Left lung (tissue), 4 donors: ENCODE measurements at regions not wholly inside any gene's neighbourhood (a gene's known extent, or its start where the extent isn't known, plus 50 kb on each side); places are given as distances from the start of the nearest gene placed in this dataset.

ENCODE experiments used
- ATAC-seq: fragments of 200-7000 bp; cut with Tn5 transposase; one replicate; pipeline ENCODE4 v1.9.1; 2020; ENCODE audit warnings: moderate library complexity
- DNase-seq, 4 donors: peaks; one replicate each; pipeline ENCODE4 v3.0.0-alpha.2; 2013 to 2020
- H3K27ac ChIP-seq, 2 donors: fragments of 200-600 bp; sonication (generic) in 1 of 2; one replicate each; pipeline versions ENCODE4 v1.5.0 to v1.8.0; 2020 to 2021
- H3K27me3 ChIP-seq, 2 donors: fragments of 200-600 bp; sonication (generic) in 1 of 2; one replicate each; pipeline versions ENCODE4 v1.5.0 to v1.8.0; 2020 to 2021
- H3K36me3 ChIP-seq, 2 donors: fragments of 200-600 bp; sonication (generic) in 1 of 2; one replicate each; pipeline versions ENCODE4 v1.5.0 to v1.8.0; 2020 to 2021
- H3K4me1 ChIP-seq, 2 donors: fragments of 200-600 bp; one replicate each; pipeline ENCODE4 v1.8.0; 2021
- H3K4me3 ChIP-seq, 2 donors: fragments of 200-600 bp; sonication (generic) in 1 of 2; one replicate each; pipeline versions ENCODE4 v1.5.0 to v1.8.0; 2020 to 2021; ENCODE audit warnings: mild to moderate bottlenecking in 1 of 2
- H3K9me3 ChIP-seq, 2 donors: fragments of 200-600 bp; sonication (generic) in 1 of 2; one replicate each; pipeline versions ENCODE4 v1.5.0 to v1.8.0; 2020 to 2021
- intact Hi-C, 2 donors: fragments of 100-400 bp; cut with DNase I; formaldehyde crosslinking; loops; one replicate each; pipeline versions ENCODE4 v1.11.2 to v1.14.2; 2022
- TF ChIP-seq, protein P1 (sequence below), 2 donors: fragments of 200-600 bp; sonication (generic) in 1 of 2; IDR thresholded peaks; one replicate each; pipeline versions ENCODE4 v1.5.0 to v1.8.0; 2021; ENCODE audit warnings: antibody characterized with exemption in 2 of 2
- donor health status: DM: no; HTN: yes; CAD: no.
- donor health status: DM: no; HTN: no; CAD: no.

DNA sequence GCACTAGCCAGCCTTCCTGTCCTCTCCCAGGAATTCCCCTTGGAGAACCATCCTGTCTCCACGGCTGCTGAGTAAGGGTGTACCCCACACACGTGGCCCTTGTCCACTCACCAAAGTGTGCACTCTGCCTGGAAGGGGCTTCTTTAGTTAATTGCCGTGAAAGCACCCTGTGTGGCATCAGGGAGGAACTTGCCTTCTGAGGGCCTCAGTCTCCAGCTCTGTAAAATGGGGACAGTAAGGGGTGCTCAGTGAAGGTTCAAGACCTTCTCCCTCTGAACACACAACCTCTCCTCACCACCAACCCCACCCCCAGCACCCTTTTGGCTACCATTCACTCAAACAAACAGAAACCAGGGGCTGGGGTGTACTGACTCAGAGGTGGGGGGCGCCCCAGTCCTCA is 59.1 kb upstream of the LHX1 start:
- no peaks in the 10 kb centered on the region for H3K36me3 ChIP-seq
- no peak for DNase-seq
- ATAC-seq = no peak
- peaks cover 0 to 14% of the 10 kb centered on the region in 2 donors for H3K9me3 ChIP-seq
- no peaks in the 10 kb centered on the region for H3K4me1 ChIP-seq
- intact Hi-C loops = no loop called here
- H3K4me3 ChIP-seq = no peak overlapping the region
- H3K27me3 ChIP-seq = peaks cover 0 to 62% of the 10 kb centered on the region in 2 donors
- H3K27ac ChIP-seq = no peak overlapping the region
- TF ChIP-seq, protein P1, sequence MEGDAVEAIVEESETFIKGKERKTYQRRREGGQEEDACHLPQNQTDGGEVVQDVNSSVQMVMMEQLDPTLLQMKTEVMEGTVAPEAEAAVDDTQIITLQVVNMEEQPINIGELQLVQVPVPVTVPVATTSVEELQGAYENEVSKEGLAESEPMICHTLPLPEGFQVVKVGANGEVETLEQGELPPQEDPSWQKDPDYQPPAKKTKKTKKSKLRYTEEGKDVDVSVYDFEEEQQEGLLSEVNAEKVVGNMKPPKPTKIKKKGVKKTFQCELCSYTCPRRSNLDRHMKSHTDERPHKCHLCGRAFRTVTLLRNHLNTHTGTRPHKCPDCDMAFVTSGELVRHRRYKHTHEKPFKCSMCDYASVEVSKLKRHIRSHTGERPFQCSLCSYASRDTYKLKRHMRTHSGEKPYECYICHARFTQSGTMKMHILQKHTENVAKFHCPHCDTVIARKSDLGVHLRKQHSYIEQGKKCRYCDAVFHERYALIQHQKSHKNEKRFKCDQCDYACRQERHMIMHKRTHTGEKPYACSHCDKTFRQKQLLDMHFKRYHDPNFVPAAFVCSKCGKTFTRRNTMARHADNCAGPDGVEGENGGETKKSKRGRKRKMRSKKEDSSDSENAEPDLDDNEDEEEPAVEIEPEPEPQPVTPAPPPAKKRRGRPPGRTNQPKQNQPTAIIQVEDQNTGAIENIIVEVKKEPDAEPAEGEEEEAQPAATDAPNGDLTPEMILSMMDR (IDR thresholded peaks at IDR 0.05) = no peak

- Histone ChIP-seq H3K4me1 (no peaks in the 10 kb centered on the region), H3K4me3 (no peak overlapping the region), H3K27me3 (peaks cover 4 to 70% of the 10 kb centered on the region in 2 donors), H3K9me3 (peaks cover 0 to 14% of the 10 kb centered on the region in 2 donors), H3K36me3 (no peaks in the 10 kb centered on the region), H3K27ac (no peak overlapping the region)
- intact Hi-C loops = no loop called here
- TF ChIP-seq, protein P1 (IDR thresholded peaks at IDR 0.05) = no peak
- ATAC-seq (no peak), DNase-seq (no peak)
These were observed 58.2 kb upstream of the LHX1 start for GRCh38 chr17:36879027-36879426.

GRCh38 chr17:36879624-36880131 is 57.6 kb upstream of the LHX1 start:
- peaks cover 0 to 14% of the 10 kb centered on the region in 2 donors for H3K9me3 ChIP-seq
- ATAC-seq (no peak), DNase-seq (no peak)
- H3K27me3 ChIP-seq = peaks cover 10 to 76% of the 10 kb centered on the region in 2 donors
- intact Hi-C loops = no loop called here
- TF ChIP-seq, protein P1 (IDR thresholded peaks at IDR 0.05) = no peak
- H3K4me1 ChIP-seq = no peaks in the 10 kb centered on the region
- no peak overlapping the region for H3K27ac ChIP-seq
- no peak overlapping the region for H3K4me3 ChIP-seq
- H3K36me3 ChIP-seq = no peaks in the 10 kb centered on the region

GRCh38 chr17:36880268-36880905 is 56.9 kb upstream of the LHX1 start:
- H3K36me3 ChIP-seq = no peaks in the 10 kb centered on the region
- TF ChIP-seq, protein P1 (IDR thresholded peaks at IDR 0.05) = no peak
- intact Hi-C loops = no loop called here
- H3K27ac ChIP-seq = no peak overlapping the region
- no peaks in the 10 kb centered on the region for H3K4me1 ChIP-seq
- DNase-seq (no peak), ATAC-seq (no peak)
- H3K4me3 ChIP-seq = no peak overlapping the region
- H3K9me3 ChIP-seq = peaks cover 0 to 14% of the 10 kb centered on the region in 2 donors
- peaks cover 17 to 84% of the 10 kb centered on the region in 2 donors for H3K27me3 ChIP-seq

GRCh38 chr17:36881323-36881722 is 56.0 kb upstream of the LHX1 start:
- H3K27ac ChIP-seq = no peak overlapping the region
- ATAC-seq (no peak), DNase-seq (no peak)
- TF ChIP-seq, protein P1 (IDR thresholded peaks at IDR 0.05) = no peak
- peaks cover 0 to 14% of the 10 kb centered on the region in 2 donors for H3K9me3 ChIP-seq
- no peaks in the 10 kb centered on the region for H3K36me3 ChIP-seq
- H3K4me3 ChIP-seq = no peak overlapping the region
- peaks cover 23 to 88% of the 10 kb centered on the region in 2 donors for H3K27me3 ChIP-seq
- no peaks in the 10 kb centered on the region for H3K4me1 ChIP-seq
- intact Hi-C loops = no loop called here
